ENCODE measurements at regions not wholly inside any gene's neighbourhood (a gene's known extent, or its start where the extent isn't known, plus 50 kb on each side); places are given as distances from the start of the nearest gene placed in this dataset.
A peak's percentile ranks its signal among the peaks of the same experiment; 100 is the strongest.

DNA sequence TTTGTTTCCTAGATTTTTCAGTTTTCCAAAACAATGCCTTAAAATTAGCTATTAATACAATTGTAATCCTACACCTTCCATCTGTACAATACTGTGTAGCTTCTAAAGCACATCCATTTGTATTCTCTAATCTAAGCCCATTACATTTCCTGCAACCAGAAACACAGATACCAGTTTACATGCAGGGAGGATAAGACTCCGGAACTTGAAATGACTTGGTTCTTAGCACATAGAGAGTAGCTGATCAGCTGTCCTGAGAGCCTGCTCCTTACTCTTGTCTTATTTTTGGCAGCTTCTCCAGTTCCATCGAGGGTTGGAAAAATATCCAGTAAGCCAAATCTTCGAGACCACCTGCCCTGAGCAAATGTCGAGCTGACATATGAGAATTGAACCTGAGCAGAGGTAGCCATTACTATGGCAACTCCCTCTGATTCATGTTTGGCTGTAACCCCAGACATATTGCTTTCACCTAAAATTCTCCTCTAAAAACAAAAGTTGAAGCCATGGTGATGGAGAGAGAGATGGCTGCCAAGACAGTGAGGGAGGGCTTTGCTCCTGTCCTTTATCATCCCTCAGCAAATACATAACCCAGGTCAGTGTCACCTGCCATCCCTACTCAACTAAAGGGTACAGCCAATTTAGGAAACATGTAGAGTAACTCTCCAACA lies 542.8 kb downstream of the IRS1 start:
- DNase-seq = no peak

- DNase-seq = no peak
Observed at GRCh38 chr2:226256237-226256636, 543.4 kb downstream of the IRS1 start.

DNA sequence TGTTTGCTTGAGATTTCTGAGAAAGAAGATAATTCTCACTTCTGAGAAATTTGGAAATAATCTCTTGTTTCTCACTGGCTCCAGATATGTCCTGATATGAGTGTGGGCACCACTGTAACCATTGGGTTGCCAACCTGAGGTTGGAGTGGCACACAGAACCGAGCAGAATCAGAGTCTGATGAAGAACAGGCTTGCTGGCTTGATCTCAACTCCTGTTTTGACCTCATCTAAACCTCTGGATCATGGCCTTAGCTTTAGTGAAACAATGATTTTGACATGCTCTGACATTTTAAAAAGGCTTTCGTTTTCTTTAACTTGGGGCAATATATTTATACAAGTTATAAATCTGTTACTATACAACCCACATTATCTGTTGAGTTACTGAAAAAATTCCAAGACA lies 548.0 kb downstream of the IRS1 start:
- no peak for DNase-seq

GRCh38 chr2:226247289-226248275 lies 552.0 kb downstream of the IRS1 start:
- no peak for DNase-seq

DNA sequence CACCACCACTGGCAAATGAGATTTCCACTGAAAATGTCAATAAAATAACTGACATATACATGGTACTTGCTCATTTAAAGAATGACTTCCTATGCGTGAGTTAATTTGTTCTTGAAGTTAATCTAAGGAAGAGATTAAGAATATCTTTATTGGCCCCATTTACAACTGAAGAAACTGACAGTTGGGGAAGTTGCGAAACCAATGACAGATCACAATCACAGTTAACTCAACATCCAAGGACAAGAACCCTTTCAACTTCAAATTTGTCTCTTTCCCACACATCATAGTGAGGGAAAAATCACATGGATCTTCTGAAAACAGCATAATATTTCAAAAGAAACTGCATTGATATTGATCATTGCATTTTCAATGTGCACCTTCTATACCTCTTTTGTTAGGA lies 565.4 kb downstream of the IRS1 start:
- no peak for DNase-seq

DNA sequence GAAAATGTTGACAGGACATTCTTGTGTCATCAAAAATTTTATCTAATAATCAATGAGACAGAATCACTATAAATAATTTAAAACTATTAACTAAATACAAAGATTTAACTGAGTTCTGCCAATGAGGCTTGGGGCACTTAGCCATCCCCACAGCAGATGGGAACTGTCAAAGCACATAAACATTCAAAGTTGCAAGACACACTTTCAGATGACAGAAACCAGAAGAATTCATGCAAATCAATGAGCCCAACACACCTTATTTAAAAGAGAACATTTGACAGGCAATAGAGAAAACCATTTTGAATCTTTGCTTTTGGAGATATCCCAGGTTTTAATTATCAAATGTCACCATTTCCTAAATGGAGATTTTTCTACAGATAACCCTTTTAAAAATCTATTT lies 566.2 kb downstream of the IRS1 start:
- DNase-seq = no peak

DNA sequence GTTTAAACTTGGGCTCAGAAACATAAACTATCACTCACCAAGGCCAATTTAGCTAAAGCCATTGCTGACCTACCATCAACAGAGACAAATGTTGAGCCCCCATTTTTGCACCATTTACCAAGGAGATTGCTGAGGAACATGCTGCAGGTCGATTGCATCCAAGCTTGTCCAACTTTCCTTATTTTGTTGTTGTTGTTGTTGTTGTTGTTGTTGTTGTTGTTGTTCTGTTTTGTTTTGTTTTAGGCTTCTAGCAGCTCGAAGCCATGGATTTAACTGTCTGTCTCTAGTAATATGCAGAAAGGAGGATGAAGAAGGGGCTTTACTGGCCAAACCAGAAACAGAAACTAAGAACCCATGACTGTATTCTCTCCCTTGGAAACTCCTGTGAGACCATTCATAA lies 571.5 kb downstream of the IRS1 start:
- DNase-seq = no peak

GRCh38 chr2:226227341-226227740 lies 572.3 kb downstream of the IRS1 start:
- DNase-seq = no peak

- no peak for DNase-seq
Observed at GRCh38 chr2:226223704-226224103, 575.9 kb downstream of the IRS1 start.

DNA sequence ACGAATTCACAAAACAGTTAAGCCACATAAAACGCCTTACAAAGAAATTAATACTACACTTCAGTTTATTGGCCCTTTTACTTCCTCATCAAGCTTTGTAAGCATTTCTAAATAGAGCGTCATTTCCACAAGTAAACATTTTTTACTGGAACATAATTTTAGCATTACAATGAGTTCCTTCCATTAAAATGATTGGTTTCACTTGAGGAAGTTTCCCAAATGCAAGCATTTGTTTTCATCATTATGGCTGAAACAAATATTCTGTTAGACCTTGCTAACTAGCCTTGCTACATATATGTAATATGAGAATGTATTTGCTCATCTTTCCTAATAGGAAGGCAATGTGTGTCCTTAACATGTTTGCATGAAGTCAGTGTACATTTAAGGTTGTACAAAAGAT lies 579.1 kb downstream of the IRS1 start:
- peak in 1 of 2 donors; percentile 11 for DNase-seq

- no peak for DNase-seq
Observed at GRCh38 chr2:226217191-226217590, 582.4 kb downstream of the IRS1 start.

DNA sequence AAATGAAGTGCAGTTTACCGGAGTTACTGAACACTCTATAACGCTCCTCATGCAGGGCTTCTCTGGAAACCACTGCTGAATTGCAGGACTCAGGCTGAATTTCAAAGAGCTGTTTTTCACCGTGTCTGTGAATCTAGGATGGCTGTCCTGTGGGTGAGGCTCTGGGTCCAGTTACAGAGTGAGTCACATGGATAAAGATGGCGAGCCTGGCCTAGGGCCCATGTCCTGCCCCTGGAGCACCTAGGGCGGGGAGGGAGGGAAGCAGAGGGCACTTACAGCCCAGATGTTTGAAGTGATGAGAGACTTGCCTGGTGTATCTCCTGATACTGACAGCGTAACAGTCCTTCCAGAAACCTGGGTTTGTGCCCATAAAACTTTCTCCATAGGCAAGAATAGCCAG lies 583.0 kb downstream of the IRS1 start:
- no peak for DNase-seq

- peak; percentile 38 to 64 for DNase-seq
Observed at GRCh38 chr2:226215902-226216503, 583.6 kb downstream of the IRS1 start.

GRCh38 chr2:226213717-226214116 lies 585.9 kb downstream of the IRS1 start:
- DNase-seq = no peak

GRCh38 chr2:226211439-226211838 lies 588.2 kb downstream of the IRS1 start:
- DNase-seq = no peak

DNA sequence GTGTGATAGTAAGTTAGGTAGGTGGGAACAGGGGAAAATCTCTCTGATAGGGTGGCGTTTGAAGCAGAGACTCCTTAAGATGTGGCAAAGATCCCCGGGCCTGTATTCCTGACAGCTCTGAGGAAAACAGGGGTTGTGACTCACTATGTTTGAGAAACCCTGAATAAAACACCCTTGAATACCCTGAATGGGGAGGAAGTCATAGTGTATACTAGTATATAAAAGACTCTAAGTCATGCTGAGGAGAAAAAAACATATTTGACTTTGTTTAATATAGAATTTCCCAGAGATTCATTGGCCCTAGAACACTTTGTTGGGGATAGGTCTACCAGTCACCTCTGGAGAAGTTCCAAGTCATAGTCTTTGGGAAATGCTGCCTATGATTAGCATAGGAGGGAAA lies 590.9 kb downstream of the IRS1 start:
- DNase-seq = no peak

DNA sequence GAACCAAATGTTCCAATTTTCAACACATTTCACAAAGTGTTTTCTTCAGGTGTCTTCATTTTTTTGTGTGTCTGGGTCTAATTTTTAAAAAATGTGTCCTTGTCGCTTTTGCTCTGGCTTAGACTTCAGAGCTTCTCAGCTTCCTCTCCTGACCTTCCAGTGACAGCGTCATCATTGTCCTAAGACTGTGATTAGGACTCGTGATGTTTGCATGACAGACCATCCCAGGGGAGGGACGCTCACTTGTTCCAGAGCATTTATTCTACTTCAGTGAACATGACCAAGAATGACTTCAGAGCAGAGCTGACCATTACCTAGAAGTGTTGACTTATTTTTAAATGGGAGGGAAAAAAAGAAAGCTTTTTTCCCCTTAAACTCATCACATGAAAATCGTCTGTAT lies 591.9 kb downstream of the IRS1 start:
- peak in 1 of 2 donors; percentile 3 for DNase-seq

DNA sequence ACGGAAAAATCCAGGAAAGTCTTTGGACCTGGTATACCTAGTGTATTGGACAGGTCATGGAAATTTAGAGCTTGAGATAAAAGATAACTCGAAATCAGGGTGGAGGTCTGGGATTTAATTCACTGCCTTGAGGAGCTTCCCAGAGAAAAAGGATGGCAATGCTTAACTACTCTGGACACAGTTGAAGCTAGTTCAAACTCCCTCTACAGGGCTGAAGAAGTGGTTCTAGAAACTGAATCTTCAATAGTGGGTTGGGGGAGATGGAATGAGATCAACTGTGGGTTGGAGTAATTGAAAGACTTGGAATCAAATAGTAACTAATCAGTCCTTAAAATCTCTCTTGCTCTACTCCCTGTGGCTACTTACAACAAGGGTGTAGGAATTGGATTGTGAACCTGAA lies 600.1 kb downstream of the IRS1 start:
- DNase-seq = no peak

- DNase-seq = no peak
Observed at GRCh38 chr2:226198956-226199355, 600.7 kb downstream of the IRS1 start.

DNA sequence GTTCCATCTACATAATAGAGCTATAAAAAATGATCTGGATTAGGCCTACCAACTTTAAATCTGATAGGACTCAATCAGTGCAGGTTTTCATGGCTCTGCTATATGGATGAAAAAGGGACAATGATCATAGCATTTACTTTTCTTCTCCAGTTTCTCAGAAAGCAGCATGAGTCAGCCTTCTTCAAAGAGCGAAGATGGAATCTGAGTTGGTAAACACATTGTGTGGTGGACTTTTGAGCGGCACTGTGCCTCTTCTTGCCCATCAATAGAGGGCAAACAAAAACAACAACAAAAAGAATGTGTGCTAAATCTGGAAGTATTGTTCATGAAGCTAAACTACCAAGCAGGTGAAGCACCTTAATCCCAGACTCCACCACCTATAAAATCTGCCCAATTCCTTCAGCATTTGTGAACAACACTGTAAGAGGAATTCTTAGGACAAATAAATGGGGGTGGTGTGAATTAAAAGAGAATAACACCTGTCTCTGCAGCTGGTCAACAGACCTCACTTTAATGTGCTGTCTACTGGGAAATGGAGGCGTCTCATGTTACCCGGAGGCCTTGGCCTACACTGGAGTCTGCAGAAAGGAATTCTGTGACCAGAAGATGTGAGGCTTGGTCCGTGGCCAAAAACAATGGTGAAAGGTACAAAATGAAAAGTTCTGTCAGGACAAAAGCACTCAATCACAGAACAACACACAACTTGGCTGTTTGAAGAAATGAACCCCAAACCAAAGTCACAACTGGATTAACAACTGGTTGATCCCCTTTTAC lies 609.0 kb downstream of the IRS1 start:
- DNase-seq = no peak

DNA sequence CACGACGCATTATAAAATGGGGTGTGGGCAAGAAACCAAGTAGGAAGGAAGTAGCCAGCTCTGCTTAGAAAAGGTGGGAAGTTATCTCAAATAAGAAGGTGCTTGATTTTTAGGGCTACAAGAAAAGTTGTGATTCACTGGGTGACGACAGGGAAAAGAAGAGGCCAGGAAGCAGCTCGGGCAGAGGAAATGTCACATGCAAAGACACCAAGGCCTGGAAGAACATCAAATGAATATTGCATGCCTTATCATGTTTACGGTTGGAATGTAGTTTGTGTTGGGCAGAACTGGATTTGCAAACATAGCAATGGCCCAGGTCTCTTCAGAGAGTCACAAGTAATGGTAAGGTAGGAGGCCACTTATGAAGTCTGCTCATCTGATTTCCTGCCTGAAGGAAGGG lies 610.6 kb downstream of the IRS1 start:
- no peak for DNase-seq

GRCh38 chr2:226187616-226188015 lies 612.0 kb downstream of the IRS1 start:
- DNase-seq = no peak

DNA sequence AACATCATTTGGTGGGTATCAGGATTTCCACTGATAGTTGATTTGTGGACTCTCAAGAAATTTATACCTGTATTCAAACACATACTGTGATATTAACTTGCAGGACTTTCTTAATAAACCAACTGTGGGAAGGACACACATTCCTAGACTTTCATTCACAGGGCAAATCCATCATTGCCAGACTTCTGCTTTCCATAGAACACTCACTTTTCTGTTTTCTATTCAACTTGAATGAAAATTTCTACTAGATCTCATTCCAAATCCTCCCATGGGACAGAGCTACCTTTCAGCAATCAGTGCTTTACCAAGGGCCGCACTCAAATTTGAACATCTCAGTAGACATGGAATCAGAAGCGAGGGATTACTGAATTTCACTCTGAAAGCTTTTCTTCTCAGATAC lies 612.5 kb downstream of the IRS1 start:
- DNase-seq = no peak
